Stimulated activated CD4-positive, alpha-beta T cell treated with anti-CD3 and anti-CD28 coated beads, Interleukin-12 subunit alpha, Interleukin-12 subunit beta, amount 100 ng/mL, for 4 hours (primary cell): ENCODE measurements at regions not wholly inside any gene's neighbourhood (a gene's known extent, or its start where the extent isn't known, plus 50 kb on each side); places are given as distances from the start of the nearest gene placed in this dataset.
A peak's percentile ranks its signal among the peaks of the same experiment; 100 is the strongest.
"Not testable (repeated sequence)": the region's sequence is repeated elsewhere in the genome, so short reads cannot be mapped to it uniquely, and the experiment has no call there.

Experiments used
- DNase-seq: peaks from one replicate; pipeline ENCODE4 v3.0.0-alpha.2; 2020

DNA sequence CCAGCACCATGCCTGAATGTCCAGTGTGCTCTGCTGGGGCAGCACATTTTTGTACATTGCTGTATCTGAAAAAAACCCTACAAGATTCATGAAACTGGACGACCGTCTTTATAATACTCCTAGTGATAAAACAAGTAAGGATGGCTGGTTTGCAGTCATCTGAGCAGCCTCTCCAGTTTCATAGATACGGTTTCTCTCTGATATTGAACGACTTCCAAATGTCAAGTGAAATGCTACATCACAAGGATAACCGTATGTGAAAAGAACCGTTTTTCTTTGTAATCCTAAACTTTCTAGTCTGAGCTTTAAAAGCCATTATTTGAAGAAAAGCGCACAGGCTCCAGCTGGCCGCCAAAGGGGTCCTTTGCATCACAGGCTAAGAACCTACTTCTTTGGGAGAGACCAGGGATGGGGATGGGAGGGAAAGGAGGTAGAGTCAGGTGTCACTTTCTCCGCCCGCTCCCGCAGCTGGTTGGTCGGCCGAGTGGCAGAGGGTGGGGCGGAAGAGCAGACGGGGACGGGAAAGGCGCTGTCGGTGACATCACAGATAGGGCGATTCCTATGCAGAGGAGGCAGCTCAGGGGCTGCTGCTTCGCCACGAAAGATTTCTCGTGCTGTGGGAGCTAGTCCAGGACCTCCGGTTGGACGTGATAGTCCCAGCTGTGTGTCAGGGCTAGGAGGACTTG is 180.4 kb upstream of the NOTCH2NLA start:
- DNase-seq: not testable (repeated sequence)

GRCh38 chr1:146401281-146401825 is 172.5 kb upstream of the NOTCH2NLA start:
- DNase-seq: not testable (repeated sequence)

- not testable (repeated sequence) for DNase-seq
Observed at GRCh38 chr1:146400173-146401121, 171.6 kb upstream of the NOTCH2NLA start.

GRCh38 chr1:146399225-146399624 is 170.4 kb upstream of the NOTCH2NLA start:
- DNase-seq: not testable (repeated sequence)

- DNase-seq: not testable (repeated sequence)
Observed at GRCh38 chr1:146396801-146397200, 168.0 kb upstream of the NOTCH2NLA start.

DNA sequence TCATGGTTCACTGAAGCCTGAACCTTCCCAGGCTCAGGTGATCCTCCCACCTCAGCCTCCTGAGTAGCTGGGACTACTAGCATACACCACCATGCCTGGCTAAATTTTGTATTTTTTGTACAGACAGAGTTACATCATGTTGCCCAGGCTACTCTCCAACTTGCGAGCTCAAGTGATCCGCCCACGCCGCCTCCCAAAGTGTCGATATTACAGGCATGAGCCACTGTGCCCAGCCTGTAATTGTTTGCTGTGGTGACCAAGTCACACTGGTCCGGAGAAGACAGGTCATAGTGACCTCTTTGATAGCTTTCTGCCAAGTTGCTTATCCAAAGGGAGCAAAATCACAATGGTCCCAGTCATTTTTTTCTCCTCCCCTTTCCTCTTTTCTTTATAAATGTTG is 167.4 kb upstream of the NOTCH2NLA start:
- not testable (repeated sequence) for DNase-seq

DNA sequence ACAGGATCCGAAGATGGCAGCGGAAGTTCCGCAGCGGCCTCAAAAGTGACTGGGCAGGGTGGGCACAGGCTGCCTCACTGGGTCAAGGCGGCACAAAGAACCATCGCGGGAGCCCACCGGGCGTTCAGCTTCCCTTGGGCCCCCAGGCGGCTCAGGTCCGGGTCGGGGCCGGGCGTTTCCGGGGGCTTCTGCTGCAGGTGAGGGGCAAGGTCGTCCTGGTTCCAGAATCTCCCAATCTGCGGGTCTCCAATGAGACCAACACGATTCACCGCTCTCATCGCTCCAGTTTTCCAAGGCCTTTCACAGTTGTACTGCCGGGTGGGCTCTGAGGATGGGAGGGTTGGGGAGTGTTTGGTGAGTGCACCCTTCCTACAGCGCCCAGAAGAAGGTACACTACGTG is 165.0 kb upstream of the NOTCH2NLA start:
- not testable (repeated sequence) for DNase-seq

DNA sequence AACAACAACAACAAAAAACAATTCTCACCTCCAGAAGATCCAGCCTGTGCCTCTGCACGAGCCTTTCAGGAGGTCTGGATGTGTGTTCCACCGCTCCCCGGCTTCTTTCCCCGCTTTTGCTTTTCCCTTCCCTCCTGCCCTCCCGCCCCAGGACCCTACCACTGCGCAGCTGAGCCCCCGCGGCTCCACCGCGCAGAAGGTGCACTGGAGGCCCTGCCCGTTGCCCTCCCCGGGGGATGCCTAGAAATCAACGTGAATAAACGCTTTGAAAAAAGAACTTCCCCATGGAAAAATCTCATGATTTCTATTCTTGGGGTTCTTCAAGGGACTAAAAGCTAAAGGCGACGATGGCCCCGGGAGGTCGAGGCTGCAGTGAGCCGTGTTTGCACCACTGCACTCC is 164.3 kb upstream of the NOTCH2NLA start:
- not testable (repeated sequence) for DNase-seq

DNA sequence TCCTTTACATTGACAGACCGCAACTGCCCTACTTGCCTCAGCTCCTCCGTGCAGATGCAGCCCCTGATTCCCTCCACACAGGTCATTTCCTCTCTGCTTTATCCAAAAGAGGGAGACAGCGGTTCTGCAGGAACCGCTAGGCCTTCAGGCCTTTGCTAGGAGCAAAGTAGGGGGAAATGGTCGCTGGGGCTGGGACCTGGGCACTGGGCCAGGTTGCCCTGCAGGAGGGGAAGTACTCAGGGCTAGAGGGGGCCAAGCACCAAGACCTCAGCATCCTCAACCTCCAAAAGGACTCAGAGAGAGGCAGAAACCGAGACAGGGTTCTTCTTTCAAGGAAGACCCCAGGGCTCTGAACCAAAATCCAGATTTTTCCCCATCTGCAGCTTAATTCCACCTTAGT is 160.4 kb upstream of the NOTCH2NLA start:
- not testable (repeated sequence) for DNase-seq

GRCh38 chr1:146387750-146388469 is 159.1 kb upstream of the NOTCH2NLA start:
- not testable (repeated sequence) for DNase-seq

DNA sequence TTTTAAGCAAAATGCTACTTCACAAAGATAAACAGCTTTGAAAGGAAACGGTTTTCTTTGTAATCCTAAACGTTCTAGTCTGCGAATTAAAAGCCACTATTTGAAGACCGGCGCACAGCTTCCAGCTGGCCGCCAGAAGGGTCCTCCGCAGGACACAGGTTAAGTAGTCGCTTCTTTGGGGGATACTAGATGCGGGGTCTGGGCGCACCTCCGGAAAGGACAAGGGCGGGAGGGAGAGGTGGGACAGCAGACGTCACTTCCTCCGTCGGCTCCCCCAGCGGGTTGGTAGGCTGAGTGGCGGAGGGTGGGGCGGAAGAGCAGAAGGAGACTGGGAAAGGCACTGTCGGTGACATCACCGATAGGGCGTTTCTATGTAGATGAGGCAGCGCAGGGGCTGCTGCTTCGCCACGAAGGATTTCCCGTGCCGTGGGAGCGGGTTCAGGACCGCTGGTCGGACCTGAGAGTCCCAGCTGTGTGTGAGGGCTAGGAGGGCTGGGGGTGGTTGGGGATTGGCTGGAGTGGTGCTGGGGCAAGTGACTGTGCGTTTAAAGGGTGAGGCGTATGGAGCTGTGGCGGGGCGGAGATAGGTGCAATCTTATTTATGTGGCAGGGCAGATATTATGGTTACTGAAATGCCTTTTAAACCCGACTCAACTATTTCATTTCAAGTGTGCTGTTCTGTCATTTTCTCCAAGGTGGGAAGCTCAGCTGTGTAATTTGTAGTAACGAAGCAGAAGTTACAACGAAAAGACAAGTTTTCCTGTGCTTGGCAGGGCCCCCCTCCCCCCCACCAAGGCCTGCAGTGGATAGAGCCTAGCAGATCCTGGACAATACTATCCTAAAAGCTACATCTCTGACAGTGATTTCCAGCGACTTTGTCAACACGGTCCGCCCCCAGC is 158.3 kb upstream of the NOTCH2NLA start:
- peak; percentile 52 for DNase-seq

DNA sequence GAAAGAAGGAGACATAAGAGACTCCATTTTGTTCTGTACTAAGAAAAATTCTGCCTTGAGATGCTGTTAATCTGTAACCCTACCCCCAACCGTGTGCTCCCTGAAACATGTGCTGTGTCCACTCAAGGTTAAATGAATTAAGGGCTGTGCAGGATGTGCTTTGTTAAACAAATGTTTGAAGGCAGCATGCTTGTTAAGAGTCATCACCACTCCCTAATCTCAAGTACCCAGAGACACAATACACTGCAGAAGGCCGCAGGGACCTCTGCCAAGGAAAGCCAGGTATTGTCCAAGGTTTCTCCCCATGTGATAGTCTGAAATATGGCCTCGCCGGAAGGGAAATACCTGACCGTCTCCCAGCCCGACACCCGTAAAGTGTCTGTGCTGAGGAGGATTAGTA is 152.4 kb upstream of the NOTCH2NLA start:
- not testable (repeated sequence) for DNase-seq

DNA sequence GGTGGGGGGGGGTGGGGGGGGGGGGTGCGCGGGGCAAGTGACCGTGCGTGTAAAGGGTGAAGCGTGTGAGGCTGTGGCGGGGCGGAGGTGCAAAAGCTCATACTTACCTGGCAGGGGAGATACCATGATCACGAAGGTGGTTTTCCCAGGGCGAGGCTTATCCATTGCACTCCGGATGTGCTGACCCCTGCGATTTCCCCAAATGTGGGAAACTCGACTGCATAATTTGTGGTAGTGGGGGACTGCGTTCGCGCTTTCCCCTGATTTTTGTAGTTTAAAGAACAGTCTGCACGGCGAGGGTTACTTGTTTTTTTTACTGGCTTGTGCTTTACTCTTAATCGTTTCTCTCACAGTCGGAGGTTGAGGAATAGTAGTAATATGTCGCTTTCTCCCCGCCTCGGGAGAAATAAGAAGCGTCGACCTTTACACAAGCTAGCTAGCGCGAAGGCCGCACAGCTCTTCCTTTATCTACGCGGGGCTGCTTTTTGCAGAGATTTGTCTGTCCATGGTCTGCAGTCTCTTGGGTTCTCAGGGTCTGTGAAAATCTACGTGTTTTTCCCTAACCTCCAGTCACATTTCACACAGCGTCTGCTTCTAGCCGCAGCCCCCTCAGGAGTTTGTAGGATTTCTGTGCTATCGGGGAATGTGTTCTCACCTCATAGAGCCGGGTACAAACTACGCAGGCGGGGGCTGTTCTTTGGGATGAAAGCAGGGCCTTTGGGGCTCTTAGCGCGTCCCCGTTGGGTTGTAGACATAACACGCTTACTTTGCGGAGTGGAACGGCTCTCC is 148.1 kb upstream of the NOTCH2NLA start:
- peak; percentile 58 for DNase-seq

- peak; percentile 70 for DNase-seq
Observed at GRCh38 chr1:146376309-146376707, 147.5 kb upstream of the NOTCH2NLA start.

GRCh38 chr1:146375108-146375507 is 146.3 kb upstream of the NOTCH2NLA start:
- DNase-seq: not testable (repeated sequence)

DNA sequence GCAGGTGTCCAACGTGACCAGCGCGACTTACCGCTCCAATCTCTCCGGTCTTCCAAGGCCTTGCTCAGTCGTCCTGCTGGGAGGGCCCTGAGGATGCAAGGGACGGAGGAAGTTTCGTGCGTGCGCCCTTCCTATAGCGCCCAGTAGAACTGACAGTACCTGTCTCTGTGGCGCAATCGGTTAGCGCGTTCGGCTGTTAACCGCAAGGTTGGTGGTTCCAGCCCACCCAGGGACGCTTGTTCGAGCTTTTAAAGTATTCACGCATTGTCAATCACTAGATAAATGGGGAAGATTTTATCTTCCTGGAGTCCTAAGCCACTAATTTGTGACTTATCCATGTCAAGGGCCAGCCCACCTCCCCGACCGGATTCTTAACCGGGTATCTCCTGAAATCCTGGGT is 141.1 kb upstream of the NOTCH2NLA start:
- peak; percentile 55 for DNase-seq

DNA sequence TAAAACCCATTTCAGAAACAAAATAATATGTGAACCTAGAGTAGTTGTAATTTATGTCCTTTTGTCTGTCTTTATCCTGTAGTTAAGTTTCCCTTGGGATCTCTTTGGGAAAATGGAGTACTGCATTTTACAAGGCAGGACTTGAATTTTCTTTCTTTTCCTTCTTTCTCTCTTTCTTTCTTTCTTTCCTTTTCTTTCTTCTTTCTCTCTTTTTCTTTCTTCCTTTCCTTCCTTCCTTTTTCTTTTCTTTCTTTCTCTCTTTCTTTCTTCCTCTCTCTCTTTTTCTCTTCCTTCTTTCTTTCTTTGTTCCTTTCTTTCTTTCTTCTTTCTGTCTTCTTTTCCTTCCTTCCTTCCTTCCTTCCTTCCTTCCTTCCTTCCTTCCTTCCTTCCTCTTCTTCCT is 126.6 kb upstream of the NOTCH2NLA start:
- DNase-seq: not testable (repeated sequence)

DNA sequence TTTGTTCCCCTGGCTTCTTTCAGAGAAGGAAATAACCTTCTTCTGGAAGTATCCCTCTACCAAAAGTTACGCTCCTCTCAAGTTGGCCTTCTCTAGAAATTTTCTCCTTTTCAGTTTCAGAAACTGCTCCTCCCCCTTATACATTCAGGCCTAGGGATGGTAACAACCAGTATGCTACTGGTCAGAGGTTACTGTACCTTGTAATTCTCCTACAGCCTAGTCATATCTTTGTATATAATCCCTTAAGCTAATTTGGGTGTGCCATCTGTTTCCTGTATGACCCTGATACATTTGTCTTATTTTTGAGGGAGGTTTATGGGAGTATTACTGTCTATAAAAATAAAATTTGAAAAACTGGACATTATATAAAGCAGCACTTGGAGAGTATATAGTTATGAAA is 98.0 kb upstream of the NOTCH2NLA start:
- DNase-seq: not testable (repeated sequence)

GRCh38 chr1:146324463-146324862 is 95.6 kb upstream of the NOTCH2NLA start:
- DNase-seq: not testable (repeated sequence)

GRCh38 chr1:146323302-146323701 is 94.5 kb upstream of the NOTCH2NLA start:
- not testable (repeated sequence) for DNase-seq

- not testable (repeated sequence) for DNase-seq
Observed at GRCh38 chr1:146322893-146323292, 94.1 kb upstream of the NOTCH2NLA start.
